ENCODE measurements at regions not wholly inside any gene's neighbourhood (a gene's known extent, or its start where the extent isn't known, plus 50 kb on each side); places are given as distances from the start of the nearest gene placed in this dataset.
"Not testable (repeated sequence)": the region's sequence is repeated elsewhere in the genome, so short reads cannot be mapped to it uniquely, and the experiment has no call there.

DNA sequence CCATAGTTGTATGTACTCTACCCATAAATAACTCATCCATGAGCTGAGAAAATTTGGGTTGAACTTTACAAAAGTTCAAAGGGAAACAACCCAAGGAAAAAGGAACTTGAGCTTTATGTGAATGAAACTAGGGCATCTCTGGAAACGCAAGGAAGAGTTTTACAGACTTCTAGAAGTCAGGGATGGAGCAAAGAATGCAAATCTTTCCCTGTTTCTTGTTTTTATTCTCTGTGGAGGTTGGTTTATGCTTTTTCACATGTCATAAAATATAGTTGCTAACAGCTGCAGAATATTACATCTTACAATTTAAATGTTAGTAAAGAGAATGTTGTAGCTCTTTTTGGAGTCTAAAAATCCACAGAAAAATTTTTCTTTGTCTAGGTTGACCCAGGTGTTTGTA, 754.1 kb downstream of the PCDH7 start:
- no peaks in the 10 kb centered on the region for H3K27me3 ChIP-seq
- no peak for DNase-seq
- H3K4me3 ChIP-seq, result no peak overlapping the region
- 68 to 70% methylated on average over 1 of the region's 1 CpG for WGBS, 2 donors
- no peaks in the 10 kb centered on the region for H3K4me1 ChIP-seq
- H3K27ac ChIP-seq, result no peak overlapping the region
- intact Hi-C loops (cut with DNase I; ENCODE audit: low total_unique reads), result no loop called here
- no peaks in the 10 kb centered on the region for H3K9me3 ChIP-seq
- no peaks in the 10 kb centered on the region for H3K36me3 ChIP-seq (ENCODE audit: low read depth, missing control alignments)
- TF ChIP-seq, protein P1, sequence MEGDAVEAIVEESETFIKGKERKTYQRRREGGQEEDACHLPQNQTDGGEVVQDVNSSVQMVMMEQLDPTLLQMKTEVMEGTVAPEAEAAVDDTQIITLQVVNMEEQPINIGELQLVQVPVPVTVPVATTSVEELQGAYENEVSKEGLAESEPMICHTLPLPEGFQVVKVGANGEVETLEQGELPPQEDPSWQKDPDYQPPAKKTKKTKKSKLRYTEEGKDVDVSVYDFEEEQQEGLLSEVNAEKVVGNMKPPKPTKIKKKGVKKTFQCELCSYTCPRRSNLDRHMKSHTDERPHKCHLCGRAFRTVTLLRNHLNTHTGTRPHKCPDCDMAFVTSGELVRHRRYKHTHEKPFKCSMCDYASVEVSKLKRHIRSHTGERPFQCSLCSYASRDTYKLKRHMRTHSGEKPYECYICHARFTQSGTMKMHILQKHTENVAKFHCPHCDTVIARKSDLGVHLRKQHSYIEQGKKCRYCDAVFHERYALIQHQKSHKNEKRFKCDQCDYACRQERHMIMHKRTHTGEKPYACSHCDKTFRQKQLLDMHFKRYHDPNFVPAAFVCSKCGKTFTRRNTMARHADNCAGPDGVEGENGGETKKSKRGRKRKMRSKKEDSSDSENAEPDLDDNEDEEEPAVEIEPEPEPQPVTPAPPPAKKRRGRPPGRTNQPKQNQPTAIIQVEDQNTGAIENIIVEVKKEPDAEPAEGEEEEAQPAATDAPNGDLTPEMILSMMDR (IDR thresholded peaks at IDR 0.05), result no peak
- no peak for TF ChIP-seq POLR2A (IDR thresholded peaks at IDR 0.05)

DNA sequence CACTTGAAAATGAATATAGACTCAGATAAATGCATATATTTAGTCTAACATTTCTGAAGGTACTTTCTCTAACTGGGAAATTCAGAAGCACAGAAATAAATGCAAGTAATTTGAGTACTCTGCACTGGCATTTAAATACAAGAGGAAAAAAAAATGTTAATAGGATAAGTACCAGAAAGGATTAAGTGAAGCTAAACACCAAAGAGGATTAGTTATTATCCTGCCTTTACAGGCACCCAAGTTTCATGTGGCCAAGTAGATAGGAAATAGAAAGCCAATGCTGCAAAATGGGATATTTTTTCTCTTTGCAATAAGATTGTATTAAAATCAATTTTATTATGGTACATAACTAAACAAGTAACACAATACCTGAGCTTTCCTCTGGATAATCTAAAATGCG, 762.5 kb downstream of the PCDH7 start:
- intact Hi-C loops (cut with DNase I; ENCODE audit: low total_unique reads), result no loop called here
- Histone ChIP-seq H3K4me3 (no peak overlapping the region), H3K4me1 (no peaks in the 10 kb centered on the region), H3K27me3 (no peaks in the 10 kb centered on the region), H3K36me3 (ENCODE audit: low read depth, missing control alignments) (no peaks in the 10 kb centered on the region), H3K9me3 (no peaks in the 10 kb centered on the region), H3K27ac (no peak overlapping the region)
- 91 to 93% methylated on average over 1 of the region's 1 CpG for WGBS, 2 donors
- no peak for DNase-seq
- no peak for TF ChIP-seq POLR2A (IDR thresholded peaks at IDR 0.05)
- TF ChIP-seq, protein P1 (IDR thresholded peaks at IDR 0.05), result no peak

DNA sequence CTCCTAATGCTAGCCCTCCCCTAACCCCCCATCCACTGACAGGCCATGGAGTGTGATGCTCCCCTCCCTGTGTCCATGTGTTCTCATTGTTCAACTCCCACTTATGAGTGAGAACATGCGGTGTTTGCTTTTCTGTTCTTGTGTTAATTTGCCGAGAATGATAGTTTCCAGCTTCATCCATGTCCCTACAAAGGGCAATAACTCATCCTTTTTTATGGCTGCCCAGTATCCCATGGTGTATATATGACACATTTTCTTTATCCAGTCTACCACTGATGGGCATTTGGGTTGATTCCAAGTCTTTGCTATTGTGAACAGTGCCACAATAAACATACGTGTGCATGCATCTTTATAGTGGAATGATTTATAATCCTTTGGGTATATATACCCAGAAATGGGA, 779.0 kb downstream of the PCDH7 start:
- not testable (repeated sequence) for H3K4me3 ChIP-seq, DNase-seq, H3K27me3 ChIP-seq

DNA sequence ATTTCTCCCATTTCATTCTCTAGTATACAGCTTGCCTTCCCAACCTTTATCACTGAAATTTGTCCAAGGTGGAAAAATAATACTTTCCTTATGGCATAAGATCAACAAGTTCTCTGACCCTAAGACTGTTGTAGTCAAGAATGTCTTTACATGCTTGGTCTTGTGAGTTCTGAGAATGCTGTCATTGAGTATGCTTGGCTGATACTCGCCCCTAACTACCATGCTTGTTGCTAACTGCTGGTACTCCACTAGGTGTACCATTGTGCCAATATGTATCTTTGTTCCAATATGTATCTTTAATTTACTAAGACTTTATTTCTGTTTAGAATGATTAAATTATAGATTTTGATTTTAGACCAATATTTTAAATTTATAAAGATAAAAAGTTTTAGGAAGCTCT, 796.4 kb downstream of the PCDH7 start:
- intact Hi-C loops (cut with DNase I; ENCODE audit: low total_unique reads), result no loop called here
- no peak overlapping the region for H3K27ac ChIP-seq
- TF ChIP-seq, protein P1 (IDR thresholded peaks at IDR 0.05), result no peak
- no peak for TF ChIP-seq POLR2A (IDR thresholded peaks at IDR 0.05)
- no peaks in the 10 kb centered on the region for H3K9me3 ChIP-seq
- H3K4me3 ChIP-seq, result no peak overlapping the region
- no peaks in the 10 kb centered on the region for H3K36me3 ChIP-seq (ENCODE audit: low read depth, missing control alignments)
- no peak for DNase-seq
- H3K27me3 ChIP-seq, result no peaks in the 10 kb centered on the region
- H3K4me1 ChIP-seq, result no peaks in the 10 kb centered on the region
- 80 to 94% methylated on average over 1 of the region's 1 CpG for WGBS, 2 donors

More for the DNA sequence above, 779.0 kb downstream of the PCDH7 start:
- H3K36me3 ChIP-seq (ENCODE audit: low read depth, missing control alignments); H3K27ac ChIP-seq; H3K4me1 ChIP-seq; intact Hi-C loops (cut with DNase I; ENCODE audit: low total_unique reads); H3K9me3 ChIP-seq: not testable (repeated sequence)
- WGBS, 2 donors, result 70 to 73% methylated on average over 3 of the region's 3 CpGs

DNA sequence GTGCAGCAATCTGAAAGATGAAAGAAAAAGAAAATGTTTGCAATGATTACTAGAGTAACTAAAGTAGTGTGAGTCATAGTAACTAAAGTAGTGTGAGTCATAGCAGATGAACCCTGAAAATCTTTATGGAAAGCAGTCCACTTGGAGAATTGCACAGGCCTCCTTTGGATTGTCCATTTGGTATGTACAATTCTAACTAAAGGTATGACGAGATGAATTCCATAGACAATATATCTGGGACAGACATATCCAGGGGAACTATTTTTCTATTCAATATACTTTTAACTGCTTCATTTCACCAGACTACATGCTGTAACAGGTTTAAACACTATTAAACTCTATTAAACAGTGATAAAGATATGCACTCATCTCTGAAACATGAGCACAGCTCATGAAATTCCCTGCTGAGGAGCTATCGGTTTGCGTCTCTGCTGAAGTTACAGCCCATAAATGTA, 798.7 kb downstream of the PCDH7 start:
- no peak overlapping the region for H3K27ac ChIP-seq
- H3K9me3 ChIP-seq, result no peaks in the 10 kb centered on the region
- no peaks in the 10 kb centered on the region for H3K36me3 ChIP-seq (ENCODE audit: low read depth, missing control alignments)
- no peak overlapping the region for H3K4me3 ChIP-seq
- intact Hi-C loops (cut with DNase I; ENCODE audit: low total_unique reads), result no loop called here
- TF ChIP-seq POLR2A (IDR thresholded peaks at IDR 0.05), result no peak
- TF ChIP-seq, protein P1 (IDR thresholded peaks at IDR 0.05), result no peak
- 91 to 92% methylated on average over 3 of the region's 3 CpGs for WGBS, 2 donors
- no peaks in the 10 kb centered on the region for H3K4me1 ChIP-seq
- no peaks in the 10 kb centered on the region for H3K27me3 ChIP-seq
- DNase-seq, result no peak
